ENCODE measurements at regions not wholly inside any gene's neighbourhood (a gene's known extent, or its start where the extent isn't known, plus 50 kb on each side); places are given as distances from the start of the nearest gene placed in this dataset.

- Histone ChIP-seq H4K5ac (ENCODE audit: insufficient read length, low read depth, low read length) (no peak overlapping the region), H2BK20ac (ENCODE audit: low read depth, low read length, poor library complexity, severe bottlenecking) (no peak overlapping the region), H3K79me2 (ENCODE audit: insufficient read depth, low read length) (no peaks in the 10 kb centered on the region), H3K4me2 (ENCODE audit: insufficient read depth, insufficient read length, low read length) (no peak overlapping the region), H2AK5ac (ENCODE audit: insufficient read length, low read length) (no peak overlapping the region), H3K14ac (ENCODE audit: insufficient read depth, low read length) (no peak overlapping the region), H3T11ph (ENCODE audit: low read length) (no peak overlapping the region), H3K27ac (ENCODE audit: insufficient read length, low read depth, low read length) (no peak overlapping the region), H3K79me1 (ENCODE audit: insufficient read depth, low read depth, low read length, poor library complexity, severe bottlenecking) (no peaks in the 10 kb centered on the region), H3K56ac (ENCODE audit: insufficient read length, low read depth, low read length) (no peak overlapping the region), H2AFZ (ENCODE audit: low read length) (no peak overlapping the region), H4K20me1 (ENCODE audit: control insufficient read depth, insufficient read depth, insufficient read length) (no peaks in the 10 kb centered on the region), H2BK15ac (ENCODE audit: low read depth, low read length) (no peak overlapping the region), H4K91ac (ENCODE audit: insufficient read length, low read depth, low read length) (no peak overlapping the region), H3K23me2 (ENCODE audit: insufficient read length, low read depth, low read length, poor library complexity, severe bottlenecking) (no peaks in the 10 kb centered on the region), H3K4me1 (ENCODE audit: insufficient read depth, low read length) (no peaks in the 10 kb centered on the region), H3K9ac (ENCODE audit: extremely low read depth, insufficient read length, low read length) (no peak overlapping the region), H2BK120ac (ENCODE audit: low read depth, low read length, poor library complexity, severe bottlenecking) (no peak overlapping the region), H3K27me3 (ENCODE audit: insufficient read depth, low read length) (no peaks in the 10 kb centered on the region), H3K18ac (ENCODE audit: insufficient read length, low read depth, low read length) (no peak overlapping the region), H3K9me3 (ENCODE audit: control insufficient read depth, low read depth, low read length) (no peaks in the 10 kb centered on the region), H2BK12ac (ENCODE audit: insufficient read length, low read depth, low read length) (no peak overlapping the region), H4K8ac (replicated peaks; ENCODE audit: insufficient read length, low read depth, low read length) (no peak overlapping the region), H3K23ac (ENCODE audit: insufficient read length, low read depth, low read length) (no peak overlapping the region), H2BK5ac (ENCODE audit: insufficient read length, low read length) (no peak overlapping the region), H3K4ac (ENCODE audit: low read depth, low read length) (no peak overlapping the region)
- H3K36me3 Mint-ChIP-seq (ENCODE audit: insufficient read depth in 1 of 3, low read depth in 3 of 3): no peaks in the 10 kb centered on the region
- no CpG with 5 or more reads among the region's 3 CpGs for WGBS (ENCODE audit: extremely low coverage, insufficient read length, low lambda C conversion rate)
- DNase-seq: no peak
- TF ChIP-seq CTCF (conservative IDR thresholded peaks at IDR 0.05): no peak
- no peaks in the 10 kb centered on the region for H3K9me3 Mint-ChIP-seq
- no peak overlapping the region for H3K27ac Mint-ChIP-seq
- 0 out of 4 replicates have a peak, but pooled peaks cover 3 to 9% of the 10 kb centered on the region in 2 experiments for H3K4me1 Mint-ChIP-seq
- H3K4me3 Mint-ChIP-seq: no peak overlapping the region
- H3K27me3 Mint-ChIP-seq (ENCODE audit: low read depth): no peaks in the 10 kb centered on the region; the same call in none of the 2 replicates
Observed at GRCh38 chr10:123320091-123320490, 165.9 kb downstream of the BUB3 start.

All from H9 (cell line).